ENCODE measurements at regions not wholly inside any gene's neighbourhood (a gene's known extent, or its start where the extent isn't known, plus 50 kb on each side); places are given as distances from the start of the nearest gene placed in this dataset.

- 2% methylated on average over 3 of the region's 3 CpGs for WGBS (ENCODE audit: low lambda C conversion rate)
- FAIRE-seq = no peak
- H3K4me3 ChIP-seq (replicated peaks in 1 of 3; ENCODE audit: insufficient read depth in 1 of 3, low read depth in 2 of 3, low read length in 3 of 3) = no peak overlapping the region
- H3K27me3 ChIP-seq (ENCODE audit: control insufficient read depth in 1 of 2, insufficient read depth in 2 of 2, low read length in 2 of 2) = peaks cover 0 to 17% of the 10 kb centered on the region in 2 experiments; a peak in 1 of 5 replicates
- H3K36me3 ChIP-seq (replicated peaks in 1 of 2; ENCODE audit: control insufficient read depth in 1 of 2, insufficient read depth in 2 of 2, low read length in 2 of 2) = no peaks in the 10 kb centered on the region
- DNase-seq (ENCODE audit: low spot score) = no peak
- intact Hi-C loops (cut with micrococcal nuclease; ENCODE audit: unreplicated experiment) (no loop called here), in situ Hi-C loops (cut with HindIII; ENCODE audit: extremely low pct_ligation_motif_present, low pct_unique_long_range_greater_than_20kb) (no loop called here)
- H3K4me2 ChIP-seq (ENCODE audit: low read depth, low read length) = no peak overlapping the region
- H2AFZ ChIP-seq (ENCODE audit: low read length) = no peak overlapping the region
- TF ChIP-seq ZNF784 (CRISPR knock-in tag; IDR thresholded peaks at IDR 0.05; ENCODE audit: borderline replicate concordance) (no peak), ZNF780A (CRISPR knock-in tag; IDR thresholded peaks at IDR 0.05) (no peak), ZSCAN25 (CRISPR knock-in tag; IDR thresholded peaks at IDR 0.05) (no peak), MYC (CRISPR knock-in tag; IDR thresholded peaks at IDR 0.05; ENCODE audit: borderline replicate concordance) (no peak), PCBP2 (optimal IDR thresholded peaks at IDR 0.05; ENCODE audit: low read depth, low read length, poor library complexity, severe bottlenecking) (no peak), PRDM4 (CRISPR knock-in tag; IDR thresholded peaks at IDR 0.05; ENCODE audit: borderline replicate concordance) (no peak), FOXA1 (IDR thresholded peaks at IDR 0.05) (no peak), FOXA1 (CRISPR knock-in tag; IDR thresholded peaks at IDR 0.05) (no peak), BRF2 (CRISPR knock-in tag; IDR thresholded peaks at IDR 0.05) (no peak), KDM3A (CRISPR knock-in tag; IDR thresholded peaks at IDR 0.05; ENCODE audit: low read depth) (no peak), CEBPG (CRISPR knock-in tag; IDR thresholded peaks at IDR 0.05) (no peak), KLF15 (CRISPR knock-in tag; IDR thresholded peaks at IDR 0.05; ENCODE audit: borderline replicate concordance) (no peak), REPIN1 (CRISPR knock-in tag; IDR thresholded peaks at IDR 0.05; ENCODE audit: borderline replicate concordance, low read depth) (no peak), ZNF550 (CRISPR knock-in tag; IDR thresholded peaks at IDR 0.05; ENCODE audit: borderline replicate concordance) (no peak), PAWR (CRISPR knock-in tag; IDR thresholded peaks at IDR 0.05; ENCODE audit: borderline replicate concordance) (no peak), THAP7 (CRISPR knock-in tag; IDR thresholded peaks at IDR 0.05) (no peak)
- TF ChIP-seq, protein P1, sequence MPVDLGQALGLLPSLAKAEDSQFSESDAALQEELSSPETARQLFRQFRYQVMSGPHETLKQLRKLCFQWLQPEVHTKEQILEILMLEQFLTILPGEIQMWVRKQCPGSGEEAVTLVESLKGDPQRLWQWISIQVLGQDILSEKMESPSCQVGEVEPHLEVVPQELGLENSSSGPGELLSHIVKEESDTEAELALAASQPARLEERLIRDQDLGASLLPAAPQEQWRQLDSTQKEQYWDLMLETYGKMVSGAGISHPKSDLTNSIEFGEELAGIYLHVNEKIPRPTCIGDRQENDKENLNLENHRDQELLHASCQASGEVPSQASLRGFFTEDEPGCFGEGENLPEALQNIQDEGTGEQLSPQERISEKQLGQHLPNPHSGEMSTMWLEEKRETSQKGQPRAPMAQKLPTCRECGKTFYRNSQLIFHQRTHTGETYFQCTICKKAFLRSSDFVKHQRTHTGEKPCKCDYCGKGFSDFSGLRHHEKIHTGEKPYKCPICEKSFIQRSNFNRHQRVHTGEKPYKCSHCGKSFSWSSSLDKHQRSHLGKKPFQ (CRISPR knock-in tag; IDR thresholded peaks at IDR 0.05; ENCODE audit: insufficient replicate concordance) = no peak
- H4K20me1 ChIP-seq (ENCODE audit: insufficient read depth, low read length) = no peaks in the 10 kb centered on the region
- BruUV-seq (replicated peaks) = no TSS peak
- ChIA-PET POLR2A (no interaction called here), CTCF (ENCODE audit: low intra/inter-chr PET ratio, low total read pairs) (no interaction called here)
- no peak for ATAC-seq
- H3K9ac ChIP-seq (ENCODE audit: insufficient read depth, low read depth, low read length) = no peak overlapping the region
- H3K4me1 ChIP-seq (ENCODE audit: insufficient read depth, low read length) = no peaks in the 10 kb centered on the region
- no peaks in the 10 kb centered on the region for H3K79me2 ChIP-seq (ENCODE audit: insufficient read depth, low read length)
- no peaks in the 10 kb centered on the region for H3K9me3 ChIP-seq (ENCODE audit: low read length)
- no peak overlapping the region for H3K27ac ChIP-seq (ENCODE audit: extremely low read length, insufficient read depth, low read length)
These were observed 126.2 kb upstream of the SSTR4 start for GRCh38 chr20:22908944-22909343.

Measured in HepG2 (cell line).